Left lung (tissue), 4 donors: ENCODE measurements at regions not wholly inside any gene's neighbourhood (a gene's known extent, or its start where the extent isn't known, plus 50 kb on each side); places are given as distances from the start of the nearest gene placed in this dataset.
A peak's percentile ranks its signal among the peaks of the same experiment; 100 is the strongest.

Experiments used
- ATAC-seq: fragments of 200-7000 bp; cut with Tn5 transposase; one replicate; pipeline ENCODE4 v1.9.1; 2020; ENCODE audit warnings: moderate library complexity
- DNase-seq, 4 donors: peaks; one replicate each; pipeline ENCODE4 v3.0.0-alpha.2; 2013 to 2020
- H3K27ac ChIP-seq, 2 donors: fragments of 200-600 bp; sonication (generic) in 1 of 2; one replicate each; pipeline versions ENCODE4 v1.5.0 to v1.8.0; 2020 to 2021
- H3K27me3 ChIP-seq, 2 donors: fragments of 200-600 bp; sonication (generic) in 1 of 2; one replicate each; pipeline versions ENCODE4 v1.5.0 to v1.8.0; 2020 to 2021
- H3K36me3 ChIP-seq, 2 donors: fragments of 200-600 bp; sonication (generic) in 1 of 2; one replicate each; pipeline versions ENCODE4 v1.5.0 to v1.8.0; 2020 to 2021
- H3K4me1 ChIP-seq, 2 donors: fragments of 200-600 bp; one replicate each; pipeline ENCODE4 v1.8.0; 2021
- H3K4me3 ChIP-seq, 2 donors: fragments of 200-600 bp; sonication (generic) in 1 of 2; one replicate each; pipeline versions ENCODE4 v1.5.0 to v1.8.0; 2020 to 2021; ENCODE audit warnings: mild to moderate bottlenecking in 1 of 2
- H3K9me3 ChIP-seq, 2 donors: fragments of 200-600 bp; sonication (generic) in 1 of 2; one replicate each; pipeline versions ENCODE4 v1.5.0 to v1.8.0; 2020 to 2021
- CTCF ChIP-seq, 2 donors: fragments of 200-600 bp; sonication (generic) in 1 of 2; IDR thresholded peaks; one replicate each; pipeline versions ENCODE4 v1.5.0 to v1.8.0; 2021; ENCODE audit warnings: antibody characterized with exemption in 2 of 2
- intact Hi-C, 2 donors: fragments of 100-400 bp; cut with DNase I; formaldehyde crosslinking; loops; one replicate each; pipeline versions ENCODE4 v1.11.2 to v1.14.2; 2022
- donor health status: DM: no; HTN: yes; CAD: no.
- donor health status: DM: no; HTN: no; CAD: no.

GRCh38 chr4:74660866-74661265 is 133.5 kb downstream of the BTC start:
- intact Hi-C loops: no loop called here
- DNase-seq: no peak
- H3K9me3 ChIP-seq: no peaks in the 10 kb centered on the region
- H3K27me3 ChIP-seq: no peaks in the 10 kb centered on the region
- H3K27ac ChIP-seq: no peak overlapping the region
- no peak for TF ChIP-seq CTCF (IDR thresholded peaks at IDR 0.05)
- peaks cover 5 to 20% of the 10 kb centered on the region in 2 donors for H3K4me1 ChIP-seq
- H3K36me3 ChIP-seq: no peaks in the 10 kb centered on the region
- H3K4me3 ChIP-seq: no peak overlapping the region
- ATAC-seq: no peak

GRCh38 chr4:74661427-74662201 is 132.7 kb downstream of the BTC start:
- Histone ChIP-seq H3K4me1 (peaks cover 5 to 20% of the 10 kb centered on the region in 2 donors), H3K9me3 (no peaks in the 10 kb centered on the region), H3K27me3 (no peaks in the 10 kb centered on the region), H3K27ac (peak overlapping the region in 1 of 2 donors; percentile 10), H3K4me3 (no peak overlapping the region), H3K36me3 (no peaks in the 10 kb centered on the region)
- DNase-seq (no peak), ATAC-seq (peak; percentile 4)
- no peak for TF ChIP-seq CTCF (IDR thresholded peaks at IDR 0.05)
- intact Hi-C loops: no loop called here

- intact Hi-C loops: no loop called here
- Histone ChIP-seq H3K27me3 (no peaks in the 10 kb centered on the region), H3K36me3 (no peaks in the 10 kb centered on the region), H3K9me3 (no peaks in the 10 kb centered on the region), H3K4me1 (peaks cover 5 to 20% of the 10 kb centered on the region in 2 donors), H3K27ac (no peak overlapping the region), H3K4me3 (no peak overlapping the region)
- no peak for DNase-seq
- no peak for TF ChIP-seq CTCF (IDR thresholded peaks at IDR 0.05)
- ATAC-seq: no peak
Observed at GRCh38 chr4:74663631-74664030, 130.7 kb downstream of the BTC start.

GRCh38 chr4:74665346-74665745 is 129.0 kb downstream of the BTC start:
- no peaks in the 10 kb centered on the region for H3K27me3 ChIP-seq
- no peak for TF ChIP-seq CTCF (IDR thresholded peaks at IDR 0.05)
- intact Hi-C loops: no loop called here
- no peak overlapping the region for H3K4me3 ChIP-seq
- H3K4me1 ChIP-seq: peaks cover 5% of the 10 kb centered on the region in 2 donors
- H3K9me3 ChIP-seq: no peaks in the 10 kb centered on the region
- ATAC-seq (no peak), DNase-seq (no peak)
- H3K27ac ChIP-seq: no peak overlapping the region
- no peaks in the 10 kb centered on the region for H3K36me3 ChIP-seq

GRCh38 chr4:74665876-74666275 is 128.4 kb downstream of the BTC start:
- H3K4me3 ChIP-seq: no peak overlapping the region
- no peaks in the 10 kb centered on the region for H3K27me3 ChIP-seq
- DNase-seq (no peak), ATAC-seq (no peak)
- intact Hi-C loops: no loop called here
- H3K9me3 ChIP-seq: no peaks in the 10 kb centered on the region
- TF ChIP-seq CTCF (IDR thresholded peaks at IDR 0.05): no peak
- H3K4me1 ChIP-seq: peaks cover 0 to 5% of the 10 kb centered on the region in 2 donors
- no peak overlapping the region for H3K27ac ChIP-seq
- H3K36me3 ChIP-seq: no peaks in the 10 kb centered on the region
